Fibroblast of mammary gland (primary cell): ENCODE measurements at regions not wholly inside any gene's neighbourhood (a gene's known extent, or its start where the extent isn't known, plus 50 kb on each side); places are given as distances from the start of the nearest gene placed in this dataset.

ENCODE experiments used
- DNase-seq: peaks from one replicate; pipeline ENCODE4 v3.0.0-alpha.2; 2010; ENCODE audit warnings: low read depth
- H3K4me3 ChIP-seq: 2 replicates; pipeline ENCODE4 v1.5.1; 2011; ENCODE audit warnings: low read depth, mild to moderate bottlenecking, low read length, moderate library complexity; ENCODE audit not compliant: control insufficient read depth
- TF ChIP-seq, protein P1 (sequence below): conservative IDR thresholded peaks from 2 replicates; pipeline ENCODE4 v1.5.1; 2011; ENCODE audit warnings: low read depth, low read length, inconsistent platforms; ENCODE audit not compliant: control insufficient read depth, insufficient read depth

DNA sequence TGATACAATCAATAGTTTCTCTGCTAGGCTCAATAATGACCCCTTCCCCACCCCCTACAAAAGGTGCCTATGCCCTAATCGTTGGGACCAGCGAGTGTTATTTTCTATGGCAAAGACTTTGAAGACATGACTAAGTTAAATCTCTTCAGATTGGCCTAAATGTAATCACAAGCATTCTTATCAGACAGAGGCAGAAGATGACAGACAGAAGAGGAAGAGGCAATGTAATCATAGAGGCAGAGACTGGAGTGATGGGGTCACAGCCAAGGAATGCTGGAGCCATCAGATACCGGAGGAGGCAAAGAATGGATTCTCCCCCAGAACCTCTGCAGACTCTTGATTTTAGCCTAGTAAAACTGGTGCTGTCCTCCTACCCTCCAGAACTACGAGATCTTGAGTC is 159.3 kb downstream of the EDN1 start:
- H3K4me3 ChIP-seq: no peak overlapping the region
- DNase-seq: no peak
- TF ChIP-seq, protein P1, sequence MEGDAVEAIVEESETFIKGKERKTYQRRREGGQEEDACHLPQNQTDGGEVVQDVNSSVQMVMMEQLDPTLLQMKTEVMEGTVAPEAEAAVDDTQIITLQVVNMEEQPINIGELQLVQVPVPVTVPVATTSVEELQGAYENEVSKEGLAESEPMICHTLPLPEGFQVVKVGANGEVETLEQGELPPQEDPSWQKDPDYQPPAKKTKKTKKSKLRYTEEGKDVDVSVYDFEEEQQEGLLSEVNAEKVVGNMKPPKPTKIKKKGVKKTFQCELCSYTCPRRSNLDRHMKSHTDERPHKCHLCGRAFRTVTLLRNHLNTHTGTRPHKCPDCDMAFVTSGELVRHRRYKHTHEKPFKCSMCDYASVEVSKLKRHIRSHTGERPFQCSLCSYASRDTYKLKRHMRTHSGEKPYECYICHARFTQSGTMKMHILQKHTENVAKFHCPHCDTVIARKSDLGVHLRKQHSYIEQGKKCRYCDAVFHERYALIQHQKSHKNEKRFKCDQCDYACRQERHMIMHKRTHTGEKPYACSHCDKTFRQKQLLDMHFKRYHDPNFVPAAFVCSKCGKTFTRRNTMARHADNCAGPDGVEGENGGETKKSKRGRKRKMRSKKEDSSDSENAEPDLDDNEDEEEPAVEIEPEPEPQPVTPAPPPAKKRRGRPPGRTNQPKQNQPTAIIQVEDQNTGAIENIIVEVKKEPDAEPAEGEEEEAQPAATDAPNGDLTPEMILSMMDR: no peak

DNA sequence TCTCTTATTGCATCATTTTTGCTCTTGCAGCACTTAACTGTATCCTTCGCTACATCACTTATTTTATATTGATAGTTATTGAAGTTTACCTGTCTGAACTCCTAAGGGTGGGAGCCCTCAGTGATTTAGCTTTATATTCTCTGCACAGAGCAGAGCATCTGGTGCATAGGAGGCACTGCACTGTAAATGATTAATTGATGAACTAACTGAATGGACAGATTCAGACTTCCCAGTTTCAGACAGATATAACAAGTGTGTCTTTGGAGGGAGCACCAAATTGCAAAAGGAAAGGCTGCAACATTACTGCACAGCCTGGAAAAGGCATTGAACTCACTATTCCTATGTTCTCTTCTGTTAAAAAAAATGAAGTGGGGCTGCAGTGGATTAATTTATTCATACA is 160.3 kb downstream of the EDN1 start:
- TF ChIP-seq, protein P1: no peak
- no peak overlapping the region for H3K4me3 ChIP-seq
- no peak for DNase-seq

- DNase-seq: no peak
- TF ChIP-seq, protein P1: no peak
- H3K4me3 ChIP-seq: no peak overlapping the region
Measured at GRCh38 chr6:12456343-12456742, 166.2 kb downstream of the EDN1 start.

DNA sequence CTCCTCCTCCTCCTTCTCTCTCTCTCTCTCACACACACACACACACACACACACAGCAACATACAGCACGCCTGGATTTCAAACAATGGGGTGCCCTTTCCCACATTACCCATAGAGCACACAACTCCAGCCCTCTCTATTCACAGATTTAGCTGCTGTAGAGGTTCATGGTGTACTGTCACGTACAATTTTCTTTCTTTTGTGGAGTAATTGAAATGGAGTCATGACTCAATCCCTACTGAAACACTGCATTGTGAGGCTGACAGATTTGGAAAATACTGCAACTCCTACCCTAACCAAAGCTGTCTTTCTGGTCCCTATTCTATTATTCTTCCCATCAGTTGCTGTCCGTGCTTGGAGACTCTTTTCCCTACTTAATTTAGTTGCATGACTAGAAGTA is 166.9 kb downstream of the EDN1 start:
- no peak overlapping the region for H3K4me3 ChIP-seq
- TF ChIP-seq, protein P1: no peak
- no peak for DNase-seq

DNA sequence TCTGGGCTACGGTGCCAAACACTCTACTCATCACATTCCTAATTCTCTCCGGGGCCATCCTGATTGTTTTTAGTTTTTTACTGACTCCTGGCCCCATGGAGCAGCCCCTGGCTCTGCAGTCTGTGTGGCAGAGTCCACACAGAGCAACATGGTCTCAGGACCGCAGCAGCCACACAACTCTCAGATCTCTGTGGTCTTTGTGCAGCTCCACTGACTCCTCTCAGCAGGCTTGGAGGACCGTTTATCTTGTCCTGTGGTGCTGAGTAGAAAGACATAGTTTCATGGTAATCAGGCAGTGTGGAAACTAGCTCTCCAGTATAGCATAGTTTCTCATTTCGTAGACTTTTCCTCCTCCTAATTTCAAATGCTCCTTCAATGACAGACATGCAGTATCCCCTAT is 168.4 kb downstream of the EDN1 start:
- TF ChIP-seq, protein P1: no peak

GRCh38 chr6:12459945-12460661 is 169.9 kb downstream of the EDN1 start:
- DNase-seq: no peak
- no peak overlapping the region for H3K4me3 ChIP-seq
- TF ChIP-seq, protein P1: no peak

More for the DNA sequence above, 168.4 kb downstream of the EDN1 start:
- H3K4me3 ChIP-seq: no peak overlapping the region
- DNase-seq: no peak
